ENCODE measurements at regions not wholly inside any gene's neighbourhood (a gene's known extent, or its start where the extent isn't known, plus 50 kb on each side); places are given as distances from the start of the nearest gene placed in this dataset.
"Not testable (repeated sequence)": the region's sequence is repeated elsewhere in the genome, so short reads cannot be mapped to it uniquely, and the experiment has no call there.

DNA sequence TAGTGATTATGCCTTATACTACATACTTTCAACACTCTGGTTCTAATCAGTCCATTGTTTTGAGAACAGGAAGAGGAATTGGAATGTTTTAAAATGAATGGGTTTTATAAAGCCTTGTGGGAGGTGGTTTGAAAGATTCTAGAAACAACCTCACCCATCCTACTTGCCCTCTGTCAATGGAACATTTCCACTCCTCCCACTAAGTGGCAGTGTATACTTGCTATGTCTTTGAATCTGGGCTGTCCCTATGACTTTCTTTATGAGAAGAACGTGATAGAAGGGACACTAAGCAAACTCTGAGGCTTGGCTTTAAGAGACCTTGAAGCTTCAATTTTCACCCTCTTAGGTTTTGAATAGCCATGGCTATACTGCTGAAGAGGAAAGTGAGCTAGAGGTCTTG is 611.2 kb downstream of the PPP4R3C start:
- no peak for DNase-seq

GRCh38 chrX:26848511-26848910 is 614.6 kb downstream of the PPP4R3C start:
- DNase-seq = no peak

DNA sequence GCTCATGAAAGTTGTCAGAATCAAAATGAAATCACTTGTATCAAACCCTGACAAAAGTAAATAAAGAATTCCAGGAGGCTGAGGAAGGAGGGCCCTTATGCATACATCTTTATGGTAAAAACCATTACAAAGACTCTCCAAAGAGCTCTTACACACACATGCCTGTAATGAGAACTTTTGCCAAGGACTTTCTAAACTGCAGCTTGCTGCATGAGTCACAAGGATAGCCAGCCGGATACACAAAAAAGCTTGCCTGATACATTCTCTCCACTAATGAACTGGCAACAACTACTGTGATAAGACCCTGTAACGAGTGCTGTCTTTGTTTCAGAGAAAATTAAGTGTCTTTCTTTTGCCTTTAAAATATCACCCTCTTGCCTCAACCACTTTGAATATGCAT is 618.1 kb downstream of the PPP4R3C start:
- no peak for DNase-seq

GRCh38 chrX:26822448-26822847 is 606.5 kb downstream of the MAGEB5 start:
- DNase-seq = no peak

DNA sequence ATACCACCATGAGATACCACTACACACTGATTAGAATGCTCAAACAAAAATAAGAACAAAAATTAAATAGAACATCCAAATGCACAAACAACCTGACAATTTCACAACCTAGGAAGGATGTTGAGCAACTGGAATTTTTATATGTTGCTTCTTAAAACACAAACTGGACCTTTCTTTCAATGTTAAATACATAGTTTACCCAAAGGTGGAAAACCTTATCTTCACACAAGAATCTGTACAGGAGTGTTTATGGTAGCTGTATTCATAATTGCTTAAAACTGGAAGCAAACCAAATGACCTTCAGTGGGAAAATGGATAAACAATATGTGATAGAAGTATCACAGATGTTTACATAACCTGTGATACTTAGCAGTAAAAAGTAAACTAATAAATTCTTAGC is 573.8 kb downstream of the MAGEB5 start:
- no peak for DNase-seq

DNA sequence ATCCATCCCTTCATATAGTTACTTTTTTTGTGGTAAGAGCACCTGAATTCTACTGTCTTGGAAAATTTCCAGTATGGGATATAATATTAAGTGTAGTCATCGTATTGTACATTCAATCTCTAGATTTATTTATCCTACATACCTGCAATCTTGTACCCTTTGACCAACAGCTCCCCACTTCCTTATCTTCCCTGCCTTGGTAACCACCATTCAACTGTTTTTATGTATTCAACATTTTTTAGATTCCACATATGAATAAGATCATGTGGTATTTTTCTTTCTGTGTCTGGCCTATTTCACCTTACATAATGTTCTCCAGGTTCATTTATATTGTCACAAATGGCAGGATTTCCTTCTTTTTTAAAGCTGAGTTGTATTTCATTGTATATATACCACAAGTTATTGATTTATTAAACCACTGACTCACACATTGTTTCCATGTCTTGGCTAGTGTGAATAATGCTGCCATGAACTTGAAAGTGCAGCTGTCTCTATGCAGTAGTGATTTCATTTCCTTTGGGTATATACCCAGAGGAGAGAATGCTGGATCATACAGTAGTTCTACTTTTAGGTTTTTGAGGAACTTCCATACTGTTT is 572.5 kb downstream of the MAGEB5 start:
- no peak for DNase-seq

- DNase-seq = peak; percentile 6
Observed at GRCh38 chrX:26783512-26784225, 567.7 kb downstream of the MAGEB5 start.

GRCh38 chrX:26778320-26778888 is 562.4 kb downstream of the MAGEB5 start:
- no peak for DNase-seq

- no peak for DNase-seq
Observed at GRCh38 chrX:26762253-26762652, 546.3 kb downstream of the MAGEB5 start.

DNA sequence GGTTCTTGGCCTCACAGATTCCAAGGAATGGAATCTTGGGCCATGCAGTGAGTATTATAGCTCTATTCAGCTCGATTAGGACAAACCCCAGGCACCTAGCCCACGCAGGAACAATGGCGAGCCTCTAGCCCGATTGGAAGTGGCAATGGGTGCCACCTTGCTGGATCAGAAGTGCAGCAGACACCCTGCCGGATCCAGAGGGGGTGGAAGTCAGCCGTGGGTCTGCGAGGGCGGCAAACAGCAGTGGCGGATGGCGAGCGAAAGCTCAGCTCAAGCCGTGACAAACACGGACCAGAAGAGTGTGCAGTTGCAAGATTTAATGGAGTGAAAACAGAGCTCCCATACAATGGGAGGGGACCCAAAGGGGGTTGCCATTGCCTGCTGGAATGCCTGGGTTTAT is 539.8 kb downstream of the MAGEB5 start:
- not testable (repeated sequence) for DNase-seq

DNA sequence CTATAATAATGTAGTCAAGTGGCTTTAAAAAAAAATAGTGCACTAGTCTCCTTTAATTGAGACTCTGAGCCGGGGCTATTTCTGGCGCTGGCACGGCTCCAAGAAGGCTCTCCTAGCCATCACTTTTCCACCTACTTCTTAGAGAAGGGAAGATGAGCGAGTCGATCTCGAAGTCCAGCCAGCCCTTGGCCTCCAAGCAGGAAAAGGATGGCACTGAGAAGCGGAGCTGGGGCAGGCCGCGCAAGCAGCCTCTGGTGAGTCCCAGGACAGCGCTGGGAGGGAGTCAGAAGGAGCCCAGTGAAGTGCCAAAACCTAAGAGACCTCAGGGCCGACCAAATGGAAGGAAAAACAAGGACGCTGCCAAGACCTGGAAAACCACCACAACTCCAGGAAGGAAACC is 531.9 kb downstream of the MAGEB5 start:
- no peak for DNase-seq

- no peak for DNase-seq
Observed at GRCh38 chrX:26722666-26723428, 506.9 kb downstream of the MAGEB5 start.

- no peak for DNase-seq
Observed at GRCh38 chrX:26672571-26672970, 456.6 kb downstream of the MAGEB5 start.

DNA sequence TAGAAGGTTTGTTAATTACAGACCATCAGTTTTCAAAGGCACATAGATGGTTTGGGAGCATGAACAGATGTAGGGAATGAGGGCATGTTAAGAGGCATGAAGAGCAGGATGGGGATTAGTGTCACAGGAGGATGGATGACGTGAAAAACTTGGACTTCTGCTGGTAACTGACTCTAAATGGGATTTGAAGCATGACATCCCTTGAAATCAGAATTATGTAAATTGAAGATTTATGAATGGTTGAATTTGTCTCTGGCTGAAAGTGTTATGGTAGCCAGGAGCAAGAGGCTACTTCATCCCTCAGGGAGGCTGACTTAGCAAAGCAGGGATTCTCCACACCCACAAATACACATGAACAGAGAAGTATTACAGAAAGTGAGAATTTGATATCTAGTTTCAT is 454.6 kb downstream of the MAGEB5 start:
- DNase-seq = no peak

DNA sequence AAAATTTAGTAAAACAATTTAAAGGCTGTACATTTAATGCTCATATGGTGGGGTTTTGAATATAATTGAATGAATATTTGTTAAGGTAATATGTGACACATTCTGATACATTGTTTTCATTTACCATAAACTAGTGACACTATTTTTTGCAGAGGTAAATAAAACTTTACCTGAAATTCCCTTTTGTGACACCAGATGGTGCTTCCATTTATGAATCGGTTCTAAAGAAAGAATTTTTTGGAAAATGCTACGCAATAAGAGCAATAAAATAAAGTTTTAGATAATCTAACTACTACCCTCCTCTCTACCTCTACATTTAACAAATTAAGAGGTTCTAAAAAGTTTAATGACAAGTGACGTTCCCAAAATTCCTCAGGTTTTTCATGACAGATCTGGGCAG is 448.9 kb downstream of the MAGEB5 start:
- no peak for DNase-seq

DNA sequence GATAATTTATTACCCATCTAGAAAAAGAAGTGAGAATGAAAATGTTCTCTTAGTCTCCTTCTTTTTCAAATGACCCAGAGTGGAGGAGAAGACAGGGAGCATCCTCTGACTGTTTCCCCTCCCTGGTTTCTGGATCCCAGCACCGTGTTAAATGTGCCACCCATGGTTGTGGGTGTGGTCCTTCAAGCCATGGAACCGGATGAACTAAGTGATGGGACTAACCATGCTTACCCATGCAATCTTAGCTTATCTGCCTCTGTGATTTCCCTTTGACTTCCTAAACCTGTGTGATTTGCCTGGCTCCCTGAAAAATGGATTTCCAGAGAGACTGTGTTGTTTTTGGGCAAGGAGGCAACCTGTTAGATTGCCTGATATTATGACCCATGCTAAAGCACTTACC is 437.1 kb downstream of the MAGEB5 start:
- no peak for DNase-seq

DNA sequence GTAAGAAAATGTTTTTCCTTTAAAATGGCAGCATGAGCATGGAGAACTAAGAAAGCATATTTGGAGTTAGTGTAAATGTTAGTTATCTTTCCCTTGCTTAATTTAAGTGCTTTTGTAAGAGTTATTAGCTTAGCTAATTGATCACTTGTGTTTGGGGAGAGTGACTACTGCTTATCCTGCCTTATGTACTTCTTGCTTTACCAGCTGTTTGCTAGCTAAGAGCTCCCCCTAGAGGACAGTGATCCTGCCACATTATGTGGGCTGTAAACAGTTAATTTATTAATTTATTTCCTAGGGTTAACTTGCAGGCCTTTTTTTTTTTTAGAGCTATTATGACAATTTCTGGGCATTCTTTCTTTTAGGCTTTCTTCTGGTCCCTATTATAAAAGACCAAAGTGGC is 435.8 kb downstream of the MAGEB5 start:
- DNase-seq = no peak

DNA sequence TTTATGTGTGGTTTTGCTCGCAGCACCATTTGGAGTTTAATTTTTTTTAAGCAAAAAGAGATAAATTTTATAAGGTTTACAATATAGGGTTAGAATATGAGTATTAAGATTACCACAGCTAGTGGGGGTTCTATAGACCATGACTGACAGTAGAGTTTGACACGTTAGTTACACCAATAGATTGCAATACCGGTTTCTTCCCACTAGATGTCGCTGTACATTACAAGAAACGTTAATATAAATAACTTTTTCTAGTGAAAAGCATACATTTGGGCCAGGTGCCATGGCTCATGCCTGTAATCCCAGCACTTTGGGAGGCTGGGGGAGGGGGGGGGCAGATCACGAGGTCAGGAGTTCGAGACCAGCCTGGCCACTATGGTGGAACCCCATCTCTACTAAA is 433.6 kb downstream of the MAGEB5 start:
- no peak for DNase-seq

DNA sequence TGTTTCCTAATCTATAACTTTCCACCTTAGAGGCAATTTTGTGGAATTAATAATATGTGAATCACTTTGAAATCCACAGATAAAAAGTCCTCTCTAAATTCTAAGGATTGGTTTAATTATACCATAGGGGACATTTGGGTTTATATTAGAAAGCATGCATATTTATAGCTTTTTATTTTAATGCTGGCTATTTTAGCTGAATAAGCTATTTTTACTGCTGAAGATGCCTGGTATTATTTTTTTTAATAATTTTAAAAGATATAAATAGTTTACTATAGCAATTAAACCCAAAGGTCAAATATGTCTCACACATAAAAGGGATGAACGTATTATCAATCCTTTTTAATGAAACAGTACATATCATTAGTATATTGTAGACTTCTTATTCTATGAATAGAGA is 415.4 kb downstream of the MAGEB5 start:
- DNase-seq = no peak

- DNase-seq = no peak
Observed at GRCh38 chrX:26613956-26614355, 398.0 kb downstream of the MAGEB5 start.

- no peak for DNase-seq
Observed at GRCh38 chrX:26606971-26607370, 391.0 kb downstream of the MAGEB5 start.

GRCh38 chrX:26597981-26598380 is 382.0 kb downstream of the MAGEB5 start:
- DNase-seq = no peak

GRCh38 chrX:26590849-26591248 is 374.9 kb downstream of the MAGEB5 start:
- no peak for DNase-seq

DNA sequence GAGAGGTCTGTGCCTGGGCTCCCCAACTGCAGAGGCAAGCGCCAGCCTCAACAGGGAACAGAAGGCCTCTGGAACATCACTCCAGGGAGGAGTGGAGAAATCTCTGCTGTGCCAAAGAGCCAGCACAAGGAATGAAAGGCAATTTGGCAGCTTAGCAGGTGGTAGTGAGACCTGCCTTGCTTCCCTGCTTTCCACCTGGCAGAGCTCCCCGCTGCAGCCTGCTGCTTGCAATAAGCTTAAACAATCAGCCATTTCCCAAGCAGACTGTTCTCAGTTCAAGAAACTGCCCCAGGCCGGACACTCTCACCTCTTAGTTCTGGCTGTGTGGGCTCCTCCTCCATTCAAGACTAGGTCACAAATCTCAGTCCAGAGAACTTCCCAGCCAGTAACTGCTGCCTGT is 370.6 kb downstream of the MAGEB5 start:
- no peak for DNase-seq
